A549 (cell line): ENCODE measurements at regions not wholly inside any gene's neighbourhood (a gene's known extent, or its start where the extent isn't known, plus 50 kb on each side); places are given as distances from the start of the nearest gene placed in this dataset.
"Not testable (repeated sequence)": the region's sequence is repeated elsewhere in the genome, so short reads cannot be mapped to it uniquely, and the experiment has no call there.

Experiments used
- ATAC-seq, 2 experiments: fragments of 200-7000 bp in 1 of 2; fragments of >200 bp in 1 of 2; cut with Nextera tagmentation in 1 of 2; cut with Tn5 transposase in 1 of 2; 3 replicates each; pipeline versions ENCODE4 v1.8.0 to v1.9.1; 2018 to 2020; ENCODE audit warnings: mild to moderate bottlenecking in 1 of 2, moderate library complexity in 1 of 2
- CTCF ChIA-PET: fragments of 300-600 bp; sonication (Branson Sonifier 250); formaldehyde crosslinking; extraction: SDS; loops from one replicate; lab custom pipeline; 2021; ENCODE audit warnings: antibody characterized with exemption, inconsistent platforms; lab: Yijun Ruan, JAX
- POLR2A ChIA-PET: fragments of 350-600 bp; formaldehyde crosslinking; extraction: SDS; loops from one replicate; lab custom pipeline; 2021; ENCODE audit warnings: antibody characterized with exemption, inconsistent platforms; lab: Yijun Ruan, JAX
- DNase-seq, 2 experiments: peaks; one replicate each; pipeline versions ENCODE4 v3.0.0 to v3.0.0-alpha.2; 2011 to 2016; ENCODE audit warnings: low read depth in 1 of 2, low spot score in 1 of 2
- FAIRE-seq: peaks from 2 replicates; lab custom pipeline; 2011; peaks lifted over from hg19 to GRCh38; lab: Jason Lieb, UNC
- H3K27ac ChIP-seq, 2 experiments: fragments of >200 bp; sonication (Bioruptor Twin); formaldehyde crosslinking; 3 replicates each; pipeline ENCODE4 v1.5.1; 2016 to 2017
- H3K4me1 ChIP-seq: fragments of >200 bp; sonication (Bioruptor Twin); formaldehyde crosslinking; 3 replicates; pipeline ENCODE4 v1.6.1; 2016
- H3K4me2 ChIP-seq: fragments of >200 bp; sonication (Bioruptor Twin); formaldehyde crosslinking; 3 replicates; pipeline ENCODE4 v1.6.1; 2016
- H3K4me3 ChIP-seq: fragments of >200 bp; sonication (Bioruptor Twin); formaldehyde crosslinking; 3 replicates; pipeline ENCODE4 v1.5.1; 2016
- H3K9me3 ChIP-seq: fragments of >200 bp; sonication (Bioruptor Twin); formaldehyde crosslinking; 3 replicates; pipeline ENCODE4 v1.6.1; 2016
- WGBS: methylation state at CpG from one replicate; pipeline ENCODE4 v1.1.6; 2017; ENCODE audit errors: missing lambda C conversion rate; 5-methylcytosine and 5-hydroxymethylcytosine counted together

DNA sequence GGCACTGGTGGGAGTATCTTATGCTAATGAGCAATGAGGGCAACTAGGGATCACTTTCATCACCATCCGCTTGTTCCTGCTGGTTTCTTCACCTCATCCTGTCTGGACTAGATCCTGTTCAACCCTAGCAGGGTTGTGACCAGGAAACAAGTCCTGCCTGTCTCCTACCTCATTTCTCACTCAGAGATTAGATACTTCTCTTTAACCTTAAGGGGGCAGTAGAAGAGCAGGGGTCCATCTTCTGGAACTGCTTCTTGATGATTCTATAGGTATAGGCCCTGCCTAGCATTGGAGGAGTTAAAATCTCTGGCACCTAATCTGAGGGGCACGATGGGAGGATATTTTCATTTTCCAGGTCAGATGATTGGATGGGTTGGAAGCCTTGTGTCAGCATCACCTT, 415.5 kb downstream of the TGIF2LX start:
- WGBS: 33% methylated on average over 2 of the region's 2 CpGs
- H3K4me3 ChIP-seq, H3K4me1 ChIP-seq, DNase-seq, H3K27ac ChIP-seq, H3K4me2 ChIP-seq, CTCF ChIA-PET, FAIRE-seq, ATAC-seq, POLR2A ChIA-PET, H3K9me3 ChIP-seq: not testable (repeated sequence)

DNA sequence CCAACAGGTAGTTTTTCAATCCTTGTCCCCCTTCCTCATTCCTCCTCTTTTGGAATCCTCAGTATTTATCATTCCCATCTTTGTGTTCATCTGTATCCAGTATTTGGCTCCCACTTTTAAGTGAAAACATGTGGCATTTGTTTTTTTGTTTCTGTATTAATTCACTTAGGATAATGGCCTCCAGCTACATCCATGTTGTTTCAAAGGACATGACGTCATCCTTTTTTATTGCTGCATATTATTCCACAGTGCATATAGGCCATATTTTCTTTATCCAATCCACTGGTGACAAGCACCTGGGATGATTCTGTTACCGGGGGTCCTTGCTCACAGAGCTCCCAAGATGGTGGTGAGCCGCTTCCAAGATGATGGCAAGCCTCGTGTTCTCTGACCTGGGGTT, 447.9 kb downstream of the TGIF2LX start:
- H3K9me3 ChIP-seq, CTCF ChIA-PET, H3K4me3 ChIP-seq, FAIRE-seq, POLR2A ChIA-PET, ATAC-seq, H3K27ac ChIP-seq, H3K4me1 ChIP-seq, H3K4me2 ChIP-seq, DNase-seq: not testable (repeated sequence)
- WGBS: 23% methylated on average over 1 of the region's 4 CpGs

- FAIRE-seq, CTCF ChIA-PET, H3K4me2 ChIP-seq, DNase-seq, H3K4me3 ChIP-seq, H3K4me1 ChIP-seq, H3K9me3 ChIP-seq, ATAC-seq, POLR2A ChIA-PET, H3K27ac ChIP-seq: not testable (repeated sequence)
- 0% methylated on average over 1 of the region's 3 CpGs for WGBS
Measured at GRCh38 chrX:90398020-90398419, 476.3 kb downstream of the TGIF2LX start.

DNA sequence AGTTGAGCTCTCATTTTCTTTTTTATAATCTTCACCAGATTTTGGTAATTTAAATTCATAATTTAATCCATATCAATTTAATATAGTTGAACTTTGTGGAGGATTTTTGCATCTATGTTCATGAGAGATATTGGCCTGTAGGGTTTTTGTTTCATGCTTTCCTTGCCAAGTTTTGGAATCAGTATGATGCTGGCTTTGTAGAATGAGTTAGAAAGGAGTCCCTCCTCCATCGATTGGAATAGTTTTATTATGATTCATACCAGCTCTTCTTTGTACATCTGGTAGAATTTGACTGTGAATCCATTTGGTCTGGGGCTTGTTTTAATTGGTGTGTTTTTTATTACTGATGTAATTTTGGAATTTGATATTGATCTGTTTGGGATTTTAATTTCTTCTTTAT, 480.5 kb downstream of the TGIF2LX start:
- FAIRE-seq: peak; percentile 32
- DNase-seq, ATAC-seq, H3K4me3 ChIP-seq, CTCF ChIA-PET, H3K4me1 ChIP-seq, H3K9me3 ChIP-seq, H3K27ac ChIP-seq, POLR2A ChIA-PET, H3K4me2 ChIP-seq: not testable (repeated sequence)
- WGBS: 5% methylated on average over 1 of the region's 1 CpG

- H3K4me3 ChIP-seq, H3K4me1 ChIP-seq, FAIRE-seq, DNase-seq, H3K27ac ChIP-seq, H3K4me2 ChIP-seq, ATAC-seq, H3K9me3 ChIP-seq, POLR2A ChIA-PET, CTCF ChIA-PET: not testable (repeated sequence)
- 12% methylated on average over 4 of the region's 4 CpGs for WGBS
Measured at GRCh38 chrX:90403859-90404258, 482.2 kb downstream of the TGIF2LX start.

DNA sequence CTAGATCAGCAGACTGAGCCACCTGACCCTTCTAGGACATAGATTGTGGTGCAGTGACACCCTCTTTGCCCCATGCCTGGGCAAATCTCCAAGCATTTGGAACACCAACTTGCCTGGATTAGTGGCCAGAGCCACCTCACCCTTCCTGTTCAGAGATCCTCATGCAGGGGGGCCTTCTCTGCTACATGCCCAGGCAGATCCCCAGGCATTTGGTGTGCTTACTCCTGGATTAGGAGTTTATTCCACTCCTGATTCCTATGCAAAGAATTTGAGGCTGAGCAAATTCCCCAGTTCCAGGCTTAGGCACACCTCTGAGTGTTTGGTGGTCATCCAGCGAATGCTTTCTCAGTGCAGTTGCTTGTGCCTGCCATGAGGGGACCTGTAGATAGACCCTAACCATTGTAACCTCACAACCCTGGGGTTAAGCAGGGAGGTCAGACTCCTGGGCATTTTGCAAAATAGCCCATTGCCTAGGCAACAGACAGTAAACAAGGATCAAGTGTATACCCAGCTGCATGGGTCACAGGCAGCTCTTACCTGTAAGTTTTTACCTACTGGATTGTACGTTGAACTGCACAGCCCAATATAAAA, 483.2 kb downstream of the TGIF2LX start:
- H3K4me2 ChIP-seq, H3K4me1 ChIP-seq, FAIRE-seq, H3K4me3 ChIP-seq, DNase-seq, ATAC-seq, H3K27ac ChIP-seq, H3K9me3 ChIP-seq, CTCF ChIA-PET, POLR2A ChIA-PET: not testable (repeated sequence)
- no CpG with 5 or more reads among the region's 2 CpGs for WGBS

DNA sequence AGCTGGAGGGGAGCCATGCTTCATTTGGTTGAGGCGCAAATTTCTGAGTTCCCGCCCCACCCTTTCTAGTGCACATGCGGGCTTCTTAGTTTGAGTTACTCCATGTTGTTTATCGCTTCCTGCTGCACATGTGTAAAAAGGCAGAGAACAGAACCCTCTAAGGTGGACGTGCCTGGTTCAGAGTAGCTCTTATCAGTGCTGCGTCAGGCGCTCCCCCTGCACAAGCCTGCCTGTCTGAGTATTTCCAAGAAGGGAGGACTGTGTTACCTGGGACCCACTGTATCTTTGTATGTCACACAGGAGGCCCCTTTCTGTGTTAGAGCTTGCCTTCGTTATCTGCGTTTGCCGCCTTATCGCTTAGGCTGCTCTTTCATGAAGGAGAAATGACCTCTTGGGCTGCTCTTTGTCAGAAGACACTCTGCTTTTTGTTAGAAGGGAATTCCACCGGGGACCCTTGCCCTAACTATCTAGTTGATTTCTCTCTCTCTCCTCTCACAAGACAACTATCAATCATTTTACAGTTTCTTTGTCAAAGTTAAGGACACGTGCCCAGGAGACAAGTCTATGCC, 532.1 kb downstream of the TGIF2LX start:
- H3K27ac ChIP-seq, ATAC-seq, H3K4me2 ChIP-seq, DNase-seq, H3K4me3 ChIP-seq, FAIRE-seq, CTCF ChIA-PET, H3K4me1 ChIP-seq, POLR2A ChIA-PET, H3K9me3 ChIP-seq: not testable (repeated sequence)
- 37% methylated on average over 8 of the region's 13 CpGs for WGBS

DNA sequence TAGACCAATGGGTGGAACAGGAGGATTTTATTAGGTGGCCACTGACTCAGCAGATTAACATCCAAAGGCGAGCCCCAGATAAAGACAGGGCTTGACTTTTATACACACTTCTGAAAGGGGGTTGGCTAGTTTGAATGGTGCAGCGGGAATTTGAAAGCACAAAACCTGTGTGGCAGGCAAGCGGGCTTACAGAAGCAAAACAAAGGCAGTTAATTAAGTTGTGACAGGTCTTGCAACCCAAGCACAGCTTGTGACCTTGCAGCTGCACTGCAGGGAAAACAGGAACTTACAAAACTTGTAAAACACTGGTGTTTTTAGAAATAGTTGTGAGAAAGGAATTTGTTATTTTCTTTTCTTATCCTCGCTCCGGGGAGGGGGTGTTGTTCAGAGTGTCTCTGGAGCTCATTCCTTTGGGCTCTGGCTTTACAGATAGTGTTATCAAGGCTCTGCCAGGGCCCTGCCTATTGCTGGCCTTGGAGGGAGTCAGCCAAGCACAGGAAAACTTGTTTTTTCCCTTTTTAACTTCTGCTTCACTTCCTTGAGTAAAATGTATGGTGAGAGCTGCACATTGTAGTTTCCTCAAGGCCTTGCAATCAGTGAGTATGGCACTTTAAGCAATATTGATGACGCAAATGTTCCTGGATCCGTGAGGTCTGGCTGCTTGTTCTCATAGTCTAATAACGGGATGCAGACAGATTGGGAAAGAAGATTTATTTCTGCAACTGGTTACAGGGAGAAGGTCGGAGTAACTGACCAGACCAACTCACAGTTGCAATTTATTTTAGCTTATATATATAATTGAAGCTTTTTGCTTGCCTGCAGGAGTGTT, 536.6 kb downstream of the TGIF2LX start:
- H3K4me2 ChIP-seq, H3K4me3 ChIP-seq, FAIRE-seq, H3K4me1 ChIP-seq, H3K9me3 ChIP-seq, CTCF ChIA-PET, DNase-seq, H3K27ac ChIP-seq, ATAC-seq, POLR2A ChIA-PET: not testable (repeated sequence)
- 14% methylated on average over 9 of the region's 9 CpGs for WGBS

DNA sequence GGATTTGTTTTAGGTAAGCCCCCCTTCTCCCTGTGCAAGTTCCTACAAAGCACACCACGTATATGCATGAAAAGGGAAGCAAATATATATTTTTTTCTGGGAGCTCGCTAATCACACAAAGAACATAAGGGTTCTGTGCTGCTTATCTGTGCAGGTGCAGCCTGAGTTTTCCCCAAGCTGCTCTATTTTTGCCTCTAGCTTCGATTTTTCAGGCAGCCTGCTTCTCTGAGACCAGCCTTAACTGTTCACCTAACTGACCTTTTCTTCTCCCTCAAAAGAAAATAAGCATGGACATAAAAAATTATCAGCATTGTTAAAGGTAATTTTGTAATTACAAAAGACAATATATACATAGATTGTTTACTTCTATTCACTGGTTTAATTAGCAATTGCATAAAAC, 552.7 kb downstream of the TGIF2LX start:
- DNase-seq, CTCF ChIA-PET, ATAC-seq, H3K27ac ChIP-seq, H3K4me3 ChIP-seq, H3K4me2 ChIP-seq, FAIRE-seq, POLR2A ChIA-PET, H3K4me1 ChIP-seq, H3K9me3 ChIP-seq: not testable (repeated sequence)
- 0% methylated on average over 3 of the region's 3 CpGs for WGBS

- H3K4me2 ChIP-seq, CTCF ChIA-PET, ATAC-seq, H3K4me3 ChIP-seq, POLR2A ChIA-PET, H3K4me1 ChIP-seq, DNase-seq, H3K27ac ChIP-seq, H3K9me3 ChIP-seq, FAIRE-seq: not testable (repeated sequence)
- 6% methylated on average over 3 of the region's 3 CpGs for WGBS
Measured at GRCh38 chrX:90485406-90485805, 563.7 kb downstream of the TGIF2LX start.

DNA sequence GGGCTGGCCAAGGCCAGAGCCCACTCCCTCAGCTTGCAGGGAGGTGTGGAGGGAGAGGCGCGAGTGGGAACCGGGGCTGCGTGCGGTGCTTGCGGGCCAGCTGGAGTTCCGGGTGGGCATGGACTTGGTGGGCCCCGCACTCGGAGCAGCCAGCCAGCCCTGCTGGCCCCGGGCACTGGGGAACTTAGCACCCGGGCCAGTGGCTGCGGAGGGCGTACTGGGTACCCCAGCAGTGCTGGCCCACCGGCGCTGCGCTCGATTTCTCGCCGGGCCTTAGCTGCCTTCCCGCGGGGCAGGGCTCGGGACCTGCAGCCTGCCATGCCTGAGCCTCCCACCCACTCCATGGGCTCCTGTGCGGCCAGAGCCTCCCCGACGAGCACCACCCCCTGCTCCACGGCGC, 599.6 kb downstream of the TGIF2LX start:
- H3K4me1 ChIP-seq, POLR2A ChIA-PET, H3K4me2 ChIP-seq, H3K4me3 ChIP-seq, FAIRE-seq, H3K27ac ChIP-seq, H3K9me3 ChIP-seq, ATAC-seq, CTCF ChIA-PET, DNase-seq: not testable (repeated sequence)
- no CpG with 5 or more reads among the region's 27 CpGs for WGBS
